Hematopoietic multipotent progenitor cell treated with erythropoietin and hydrocortisone succinate and interleukin-3 and kit ligand, for 6 days (in vitro differentiated cells): ENCODE measurements at regions not wholly inside any gene's neighbourhood (a gene's known extent, or its start where the extent isn't known, plus 50 kb on each side); places are given as distances from the start of the nearest gene placed in this dataset.
A peak's percentile ranks its signal among the peaks of the same experiment; 100 is the strongest.

ENCODE experiments used
- DNase-seq: peaks from one replicate; pipeline ENCODE4 v3.0.0-alpha.2; 2015

DNA sequence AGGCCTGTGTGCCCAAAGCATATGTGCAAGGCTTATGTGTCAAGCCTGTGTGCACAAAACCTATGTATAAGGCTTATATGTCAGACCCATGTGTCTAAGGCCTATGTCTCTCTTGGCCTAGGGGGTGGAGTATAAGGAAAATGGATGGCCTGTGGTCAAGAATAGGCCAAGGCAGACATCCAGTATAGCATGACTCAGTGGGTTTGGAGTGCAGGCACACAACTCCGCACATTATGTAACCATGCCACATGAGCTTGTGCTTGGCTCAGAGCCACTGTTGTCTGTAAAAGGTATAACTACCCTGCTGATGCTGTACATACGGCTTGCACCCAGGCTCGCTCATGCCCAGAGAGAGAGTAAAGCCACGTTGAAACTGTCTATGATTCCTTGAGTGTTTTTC is 626.4 kb upstream of the NUDT12 start:
- DNase-seq: no peak

DNA sequence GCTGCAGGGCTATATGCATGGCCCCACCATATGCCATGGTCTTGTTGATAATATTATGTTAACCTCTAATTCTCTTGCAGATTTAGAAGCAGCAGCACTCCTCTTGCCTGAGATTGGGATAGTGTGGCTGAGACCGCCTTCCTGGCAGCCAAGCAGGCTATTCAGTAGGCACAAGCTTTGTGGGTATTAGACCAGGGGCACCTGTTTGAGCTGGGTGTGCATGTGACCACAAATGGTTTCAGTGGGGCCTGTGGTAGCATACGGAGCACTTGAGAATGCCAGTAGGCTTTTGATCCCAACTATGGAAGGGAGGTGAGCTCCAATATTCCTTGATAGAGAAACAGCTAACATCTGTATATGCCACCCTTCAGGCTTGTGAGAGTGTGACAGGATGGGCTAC is 625.1 kb upstream of the NUDT12 start:
- no peak for DNase-seq

- no peak for DNase-seq
Measured at GRCh38 chr5:104186510-104186909, 623.9 kb upstream of the NUDT12 start.

DNA sequence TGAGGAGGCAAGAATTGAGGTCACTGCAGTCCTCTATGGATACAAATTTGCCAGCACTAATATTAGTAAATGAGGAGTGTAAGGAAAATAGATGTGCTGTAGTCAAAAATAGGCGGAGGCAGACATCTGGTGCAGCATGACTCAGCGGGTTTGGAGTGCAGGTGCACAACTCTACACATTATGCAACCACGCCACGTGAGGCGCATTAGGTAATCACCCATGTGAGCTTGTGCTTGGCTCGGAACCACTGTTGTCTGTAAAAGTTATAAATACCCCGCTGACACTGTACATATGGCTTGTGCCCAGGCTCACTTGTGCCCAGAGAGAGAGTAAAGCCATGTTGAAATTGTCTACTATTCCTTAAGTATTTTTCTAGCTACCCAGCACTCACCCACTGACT is 623.5 kb upstream of the NUDT12 start:
- no peak for DNase-seq

DNA sequence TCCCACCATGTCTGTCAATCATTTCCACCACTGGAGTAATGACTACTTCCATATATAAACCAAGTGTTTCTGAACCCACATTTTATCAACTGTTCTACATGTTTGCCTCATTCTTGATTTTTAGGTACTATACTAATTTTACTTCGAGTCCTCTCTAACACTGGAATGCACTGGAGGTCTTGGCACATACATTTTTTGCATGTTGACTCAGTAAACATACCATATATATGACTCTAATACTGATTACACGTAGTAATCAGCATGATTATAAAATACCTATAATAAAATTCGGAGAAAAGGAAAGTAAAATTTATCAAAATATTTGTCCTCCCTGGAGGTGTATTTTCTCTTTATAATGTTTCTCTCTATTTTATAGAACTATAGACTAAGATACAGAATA is 621.7 kb upstream of the NUDT12 start:
- DNase-seq: no peak

DNA sequence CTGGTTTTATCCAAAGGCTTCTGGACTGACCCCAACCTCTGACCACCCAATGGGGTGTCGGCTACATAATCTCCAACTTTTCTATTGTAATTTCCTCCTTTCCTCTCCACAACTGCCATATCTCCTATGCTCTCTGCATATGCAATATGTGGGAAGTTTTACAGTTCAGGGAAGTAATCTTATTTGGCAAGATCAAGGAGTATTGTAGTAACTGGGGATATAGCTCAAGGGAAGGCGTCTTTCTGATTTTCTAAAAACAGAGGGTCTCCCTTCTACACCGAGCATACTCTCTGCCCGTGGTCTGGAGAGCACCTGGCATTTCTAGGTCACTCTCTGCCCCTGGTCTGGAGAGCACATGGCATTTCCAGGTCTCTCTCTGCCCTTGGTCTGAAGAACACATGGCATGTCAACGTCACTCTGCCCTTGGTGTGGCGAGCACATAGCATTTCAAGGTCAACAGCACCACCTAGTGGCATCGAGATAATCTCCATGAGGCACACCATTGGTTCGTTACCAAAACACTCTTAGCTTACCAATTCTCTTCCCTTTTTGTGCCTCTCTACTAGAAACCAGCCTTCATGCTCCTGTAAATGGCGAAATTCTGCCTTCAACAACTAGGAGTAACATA is 616.4 kb upstream of the NUDT12 start:
- peak; percentile 73 for DNase-seq

DNA sequence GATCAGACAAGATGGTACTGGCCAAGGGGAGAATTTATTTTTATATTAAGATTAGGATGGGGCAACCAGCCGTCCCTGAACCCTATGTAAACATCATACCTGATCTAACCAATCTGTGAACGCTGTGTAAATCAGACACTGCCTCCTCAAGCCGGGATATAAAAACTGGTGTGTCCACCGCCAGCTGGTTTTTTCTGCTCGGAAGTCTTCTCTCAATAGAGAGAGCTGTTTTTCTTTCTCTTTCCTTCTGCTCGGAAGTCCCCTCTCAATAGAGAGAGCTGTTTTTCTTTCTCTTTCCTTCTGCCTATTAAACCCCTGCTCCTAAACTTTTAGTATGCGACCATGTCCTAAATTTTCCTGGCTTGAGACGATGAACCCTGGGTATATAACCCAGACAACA is 615.5 kb upstream of the NUDT12 start:
- no peak for DNase-seq

GRCh38 chr5:104177651-104178050 is 615.1 kb upstream of the NUDT12 start:
- no peak for DNase-seq

GRCh38 chr5:104172976-104173375 is 610.4 kb upstream of the NUDT12 start:
- no peak for DNase-seq

GRCh38 chr5:104171958-104172690 is 609.5 kb upstream of the NUDT12 start:
- no peak for DNase-seq

GRCh38 chr5:104170926-104171325 is 608.3 kb upstream of the NUDT12 start:
- DNase-seq: no peak

DNA sequence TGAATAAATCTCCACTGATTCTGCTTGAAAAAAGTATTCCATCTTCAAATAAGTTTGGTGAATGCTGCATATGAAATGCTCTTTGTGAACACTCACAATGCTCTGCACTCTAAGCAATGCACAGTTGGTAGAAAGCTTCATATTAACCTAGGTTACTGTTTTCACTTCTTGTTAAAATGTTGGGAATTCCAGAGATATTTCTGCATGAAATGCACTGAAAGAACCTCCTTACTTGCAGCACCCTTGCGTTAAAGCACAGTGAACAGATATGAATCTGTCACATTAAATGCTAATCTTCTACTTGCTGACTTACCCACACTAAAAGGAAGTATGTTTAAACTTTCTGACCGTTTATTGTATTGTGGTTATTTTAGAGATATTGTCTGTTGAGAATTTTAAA is 584.1 kb upstream of the NUDT12 start:
- DNase-seq: no peak

DNA sequence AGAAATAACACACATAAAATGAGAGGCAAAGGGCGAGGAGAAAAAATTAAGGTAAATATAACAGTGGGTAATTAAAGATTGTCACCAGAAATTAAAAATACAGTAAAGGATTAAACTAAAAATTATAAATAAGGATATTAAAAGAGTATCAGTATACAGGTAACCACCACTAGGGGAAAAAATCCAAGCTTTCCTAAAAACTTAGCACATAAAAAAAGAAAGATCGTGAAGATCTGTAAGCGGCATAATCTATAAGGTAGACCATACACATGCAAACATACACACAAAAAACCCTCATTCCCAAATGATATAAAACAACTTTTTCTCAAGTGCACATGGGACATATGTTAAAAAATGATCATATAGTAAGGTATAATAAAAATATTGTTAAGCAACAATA is 577.3 kb upstream of the NUDT12 start:
- DNase-seq: no peak

GRCh38 chr5:104130320-104130719 is 567.7 kb upstream of the NUDT12 start:
- DNase-seq: no peak

GRCh38 chr5:104128348-104128747 is 565.8 kb upstream of the NUDT12 start:
- DNase-seq: no peak

GRCh38 chr5:104126980-104127379 is 564.4 kb upstream of the NUDT12 start:
- no peak for DNase-seq

- DNase-seq: no peak
Measured at GRCh38 chr5:104119529-104119928, 556.9 kb upstream of the NUDT12 start.

DNA sequence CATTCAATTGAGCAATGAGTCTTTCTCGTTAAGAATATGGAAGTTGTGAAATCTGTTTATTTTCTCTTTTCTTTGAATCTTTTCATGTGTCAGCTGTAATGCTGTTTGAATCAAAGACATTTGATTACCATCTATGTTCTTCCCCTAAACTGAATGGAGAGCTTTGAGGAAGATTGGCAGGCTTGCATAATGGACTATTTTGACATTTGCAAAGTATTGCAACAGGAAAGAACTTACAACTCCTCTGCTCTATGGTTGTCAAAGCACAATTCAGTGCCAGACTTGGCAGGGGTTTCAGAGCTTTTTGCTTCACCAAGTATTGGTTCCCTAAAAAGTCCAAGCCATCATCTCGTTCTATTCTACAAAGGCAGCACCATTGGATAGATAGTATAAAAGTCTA is 549.0 kb upstream of the NUDT12 start:
- DNase-seq: no peak

DNA sequence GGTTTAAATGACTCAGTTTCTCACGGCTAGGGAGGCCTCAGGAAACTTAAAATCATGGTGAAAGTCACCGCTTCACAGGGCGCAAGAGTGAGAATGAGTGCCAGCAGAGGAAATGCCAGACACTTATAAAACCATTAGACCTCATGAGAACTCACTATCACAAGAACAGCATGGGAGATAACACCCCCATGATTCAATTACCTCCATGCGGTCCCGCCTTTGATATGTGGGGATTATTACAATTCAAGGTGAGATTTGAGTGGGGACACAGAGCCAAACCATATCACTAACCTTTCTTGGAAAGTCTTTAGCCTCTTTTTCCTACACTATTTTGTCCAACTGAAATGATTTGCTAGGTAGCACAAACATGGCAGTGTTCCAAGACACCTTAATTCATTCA is 533.9 kb upstream of the NUDT12 start:
- no peak for DNase-seq

GRCh38 chr5:104095527-104095926 is 532.9 kb upstream of the NUDT12 start:
- no peak for DNase-seq

- no peak for DNase-seq
Measured at GRCh38 chr5:104088876-104089778, 526.5 kb upstream of the NUDT12 start.

DNA sequence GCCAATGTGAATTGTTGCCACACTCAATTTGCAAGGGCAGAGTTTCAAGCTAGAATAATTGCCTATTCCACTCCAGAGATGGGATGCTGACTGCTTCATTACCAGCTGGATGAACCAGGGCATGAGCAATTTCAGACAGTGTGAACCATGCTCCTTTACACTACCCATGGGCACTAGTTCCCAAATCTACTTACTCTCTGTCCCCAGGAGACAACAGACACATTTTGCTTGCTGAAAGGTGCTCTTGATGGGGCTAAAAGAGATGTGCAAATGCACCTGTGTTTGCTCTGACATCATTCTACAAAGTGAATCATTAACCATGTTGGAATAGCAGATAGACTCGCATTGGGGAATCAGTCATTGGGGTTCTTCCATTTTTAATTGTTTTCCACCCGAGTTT is 522.3 kb upstream of the NUDT12 start:
- no peak for DNase-seq

- no peak for DNase-seq
Measured at GRCh38 chr5:104082754-104083153, 520.2 kb upstream of the NUDT12 start.

GRCh38 chr5:104081232-104081631 is 518.6 kb upstream of the NUDT12 start:
- no peak for DNase-seq
